ENCODE measurements at regions not wholly inside any gene's neighbourhood (a gene's known extent, or its start where the extent isn't known, plus 50 kb on each side); places are given as distances from the start of the nearest gene placed in this dataset.

GRCh38 chr15:53359038-53359437 lies 400.4 kb downstream of the WDR72 start:
- no peak for DNase-seq (ENCODE audit: low spot score)
- no peaks in the 10 kb centered on the region for H3K9me3 ChIP-seq (ENCODE audit: low read depth)
- 63% methylated on average over 2 of the region's 2 CpGs for whole genome bisulfite sequencing (ENCODE audit: low lambda C conversion rate, missing lambda C conversion rate)
- H3K4me1 ChIP-seq (ENCODE audit: insufficient read depth): no peaks in the 10 kb centered on the region
- TF ChIP-seq EZH2phosphoT487 (IDR thresholded peaks at IDR 0.05; ENCODE audit: low read depth, severe bottlenecking, unreplicated experiment): no peak
- TF ChIP-seq, protein P1, sequence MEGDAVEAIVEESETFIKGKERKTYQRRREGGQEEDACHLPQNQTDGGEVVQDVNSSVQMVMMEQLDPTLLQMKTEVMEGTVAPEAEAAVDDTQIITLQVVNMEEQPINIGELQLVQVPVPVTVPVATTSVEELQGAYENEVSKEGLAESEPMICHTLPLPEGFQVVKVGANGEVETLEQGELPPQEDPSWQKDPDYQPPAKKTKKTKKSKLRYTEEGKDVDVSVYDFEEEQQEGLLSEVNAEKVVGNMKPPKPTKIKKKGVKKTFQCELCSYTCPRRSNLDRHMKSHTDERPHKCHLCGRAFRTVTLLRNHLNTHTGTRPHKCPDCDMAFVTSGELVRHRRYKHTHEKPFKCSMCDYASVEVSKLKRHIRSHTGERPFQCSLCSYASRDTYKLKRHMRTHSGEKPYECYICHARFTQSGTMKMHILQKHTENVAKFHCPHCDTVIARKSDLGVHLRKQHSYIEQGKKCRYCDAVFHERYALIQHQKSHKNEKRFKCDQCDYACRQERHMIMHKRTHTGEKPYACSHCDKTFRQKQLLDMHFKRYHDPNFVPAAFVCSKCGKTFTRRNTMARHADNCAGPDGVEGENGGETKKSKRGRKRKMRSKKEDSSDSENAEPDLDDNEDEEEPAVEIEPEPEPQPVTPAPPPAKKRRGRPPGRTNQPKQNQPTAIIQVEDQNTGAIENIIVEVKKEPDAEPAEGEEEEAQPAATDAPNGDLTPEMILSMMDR (IDR thresholded peaks at IDR 0.05; ENCODE audit: poor library complexity): no peak
- no peak for TF ChIP-seq EZH2 (IDR thresholded peaks at IDR 0.05; ENCODE audit: borderline replicate concordance)
- H3K36me3 ChIP-seq (replicated peaks; ENCODE audit: insufficient read depth, low read depth): no peaks in the 10 kb centered on the region
- H2AFZ ChIP-seq: no peak overlapping the region
- no peak overlapping the region for H3K4me2 ChIP-seq
- no peaks in the 10 kb centered on the region for H3K9me2 ChIP-seq (replicated peaks; ENCODE audit: insufficient read depth)
- peaks cover 4% of the 10 kb centered on the region for H3K27me3 ChIP-seq
- H3K4me3 ChIP-seq: no peak overlapping the region
- H3K27ac ChIP-seq: no peak overlapping the region
- H4K20me1 ChIP-seq (ENCODE audit: insufficient read depth, poor library complexity, severe bottlenecking): no peaks in the 10 kb centered on the region
- no peaks in the 10 kb centered on the region for H3K79me2 ChIP-seq

DNA sequence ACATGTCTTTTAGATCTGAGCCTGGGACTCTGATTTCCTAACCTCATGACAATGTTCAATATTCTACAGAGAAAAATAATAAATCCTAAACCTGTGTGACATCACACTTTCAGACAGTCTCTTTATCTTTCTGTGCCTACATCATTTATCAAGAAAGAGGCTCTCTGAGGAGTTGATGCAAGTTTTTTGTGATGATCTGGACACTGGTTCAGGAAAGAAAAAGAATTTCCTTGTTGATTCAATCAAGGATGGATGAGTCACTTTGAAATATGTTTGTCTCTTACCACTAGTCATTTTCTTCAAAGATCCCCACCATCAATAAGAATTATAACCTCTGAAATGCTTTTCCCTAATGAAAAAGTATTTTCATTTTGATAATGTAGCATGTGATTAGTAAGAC lies 404.6 kb downstream of the WDR72 start:
- H3K36me3 ChIP-seq (replicated peaks; ENCODE audit: insufficient read depth, low read depth): no peaks in the 10 kb centered on the region
- TF ChIP-seq, protein P1 (IDR thresholded peaks at IDR 0.05; ENCODE audit: poor library complexity): no peak
- TF ChIP-seq EZH2phosphoT487 (IDR thresholded peaks at IDR 0.05; ENCODE audit: low read depth, severe bottlenecking, unreplicated experiment) (no peak), EZH2 (IDR thresholded peaks at IDR 0.05; ENCODE audit: borderline replicate concordance) (no peak)
- no peak overlapping the region for H3K4me3 ChIP-seq
- no peaks in the 10 kb centered on the region for H4K20me1 ChIP-seq (ENCODE audit: insufficient read depth, poor library complexity, severe bottlenecking)
- H3K4me1 ChIP-seq (ENCODE audit: insufficient read depth): no peaks in the 10 kb centered on the region
- H3K27ac ChIP-seq: no peak overlapping the region
- no peak for DNase-seq (ENCODE audit: low spot score)
- H2AFZ ChIP-seq: no peak overlapping the region
- no peaks in the 10 kb centered on the region for H3K9me2 ChIP-seq (replicated peaks; ENCODE audit: insufficient read depth)
- peaks cover 4% of the 10 kb centered on the region for H3K27me3 ChIP-seq
- no peaks in the 10 kb centered on the region for H3K79me2 ChIP-seq
- no peaks in the 10 kb centered on the region for H3K9me3 ChIP-seq (ENCODE audit: low read depth)
- no peak overlapping the region for H3K4me2 ChIP-seq

- Histone ChIP-seq H3K4me3 (no peak overlapping the region), H3K27me3 (peaks cover 2% of the 10 kb centered on the region), H3K27ac (no peak overlapping the region), H3K9me3 (ENCODE audit: low read depth) (no peaks in the 10 kb centered on the region), H3K4me1 (ENCODE audit: insufficient read depth) (no peaks in the 10 kb centered on the region), H4K20me1 (ENCODE audit: insufficient read depth, poor library complexity, severe bottlenecking) (no peaks in the 10 kb centered on the region), H3K79me2 (no peaks in the 10 kb centered on the region), H3K9me2 (replicated peaks; ENCODE audit: insufficient read depth) (no peaks in the 10 kb centered on the region), H3K36me3 (replicated peaks; ENCODE audit: insufficient read depth, low read depth) (no peaks in the 10 kb centered on the region), H2AFZ (no peak overlapping the region), H3K4me2 (no peak overlapping the region)
- DNase-seq (ENCODE audit: low spot score): no peak
- TF ChIP-seq EZH2 (IDR thresholded peaks at IDR 0.05; ENCODE audit: borderline replicate concordance) (no peak), EZH2phosphoT487 (IDR thresholded peaks at IDR 0.05; ENCODE audit: low read depth, severe bottlenecking, unreplicated experiment) (no peak)
- TF ChIP-seq, protein P1 (IDR thresholded peaks at IDR 0.05; ENCODE audit: poor library complexity): no peak
- WGBS (ENCODE audit: low lambda C conversion rate, missing lambda C conversion rate): 76% methylated on average over 3 of the region's 3 CpGs
Observed at GRCh38 chr15:53351373-53351772, 408.1 kb downstream of the WDR72 start.

- no peaks in the 10 kb centered on the region for H3K9me3 ChIP-seq (ENCODE audit: low read depth)
Observed at GRCh38 chr15:53346583-53346982, 412.9 kb downstream of the WDR72 start.

More at GRCh38 chr15:53346583-53346982, 412.9 kb downstream of the WDR72 start:
- no peaks in the 10 kb centered on the region for H4K20me1 ChIP-seq (ENCODE audit: insufficient read depth, poor library complexity, severe bottlenecking)
- H3K4me1 ChIP-seq (ENCODE audit: insufficient read depth): no peaks in the 10 kb centered on the region
- no peak overlapping the region for H3K4me3 ChIP-seq
- H3K9me2 ChIP-seq (replicated peaks; ENCODE audit: insufficient read depth): no peaks in the 10 kb centered on the region
- H3K36me3 ChIP-seq (replicated peaks; ENCODE audit: insufficient read depth, low read depth): no peaks in the 10 kb centered on the region
- DNase-seq (ENCODE audit: low spot score): no peak
- no peak overlapping the region for H3K4me2 ChIP-seq
- no peaks in the 10 kb centered on the region for H3K27me3 ChIP-seq
- TF ChIP-seq EZH2phosphoT487 (IDR thresholded peaks at IDR 0.05; ENCODE audit: low read depth, severe bottlenecking, unreplicated experiment) (no peak), EZH2 (IDR thresholded peaks at IDR 0.05; ENCODE audit: borderline replicate concordance) (no peak)
- TF ChIP-seq, protein P1 (IDR thresholded peaks at IDR 0.05; ENCODE audit: poor library complexity): no peak
- H3K79me2 ChIP-seq: no peaks in the 10 kb centered on the region
- WGBS (ENCODE audit: low lambda C conversion rate, missing lambda C conversion rate): 84% methylated on average over 3 of the region's 3 CpGs
- H2AFZ ChIP-seq: no peak overlapping the region
- H3K27ac ChIP-seq: no peak overlapping the region
